Ishikawa (cell line): ENCODE measurements at regions not wholly inside any gene's neighbourhood (a gene's known extent, or its start where the extent isn't known, plus 50 kb on each side); places are given as distances from the start of the nearest gene placed in this dataset.
A peak's percentile ranks its signal among the peaks of the same experiment; 100 is the strongest.

ENCODE experiments used
- CEBPB ChIP-seq: IDR thresholded peaks from 2 replicates; pipeline ENCODE4 v1.6.1; 2012
- CREB1 ChIP-seq: IDR thresholded peaks from 2 replicates; pipeline ENCODE4 v1.6.1; 2012; ENCODE audit warnings: low read depth
- EGR1 ChIP-seq: IDR thresholded peaks from 2 replicates; pipeline ENCODE4 v1.6.1; 2012
- EP300 ChIP-seq: IDR thresholded peaks from 2 replicates; pipeline ENCODE4 v1.6.1; 2012; ENCODE audit warnings: borderline replicate concordance
- FOXM1 ChIP-seq: IDR thresholded peaks from 2 replicates; pipeline ENCODE4 v1.6.1; 2012; ENCODE audit warnings: low read depth, borderline replicate concordance
- MAX ChIP-seq: IDR thresholded peaks from 2 replicates; pipeline ENCODE4 v1.6.1; 2012
- NFIC ChIP-seq: IDR thresholded peaks from 2 replicates; pipeline ENCODE4 v1.6.1; 2012
- RAD21 ChIP-seq: IDR thresholded peaks from 2 replicates; pipeline ENCODE4 v1.6.1; 2012; ENCODE audit warnings: low read depth
- REST ChIP-seq: IDR thresholded peaks from 2 replicates; pipeline ENCODE4 v1.6.1; 2012; ENCODE audit warnings: low read depth, mild to moderate bottlenecking
- TAF1 ChIP-seq: IDR thresholded peaks from 2 replicates; pipeline ENCODE4 v1.6.1; 2012; ENCODE audit warnings: low read depth, mild to moderate bottlenecking
- TCF12 ChIP-seq: IDR thresholded peaks from 2 replicates; pipeline ENCODE4 v1.6.1; 2012; ENCODE audit warnings: low read depth
- TEAD4 ChIP-seq: IDR thresholded peaks from 2 replicates; pipeline ENCODE4 v1.6.1; 2012
- USF1 ChIP-seq: IDR thresholded peaks from 2 replicates; pipeline ENCODE4 v1.6.1; 2012
- YY1 ChIP-seq: IDR thresholded peaks from 2 replicates; pipeline ENCODE4 v1.6.1; 2012; ENCODE audit warnings: low read depth
- ZBTB7A ChIP-seq: IDR thresholded peaks from 2 replicates; pipeline ENCODE4 v1.6.1; 2012; ENCODE audit warnings: low read depth

- TF ChIP-seq REST = no peak
- TF ChIP-seq TEAD4 = no peak
- TF ChIP-seq USF1 = no peak
- TF ChIP-seq FOXM1 = no peak
Observed at GRCh38 chr4:170721812-170722373, 632.1 kb upstream of the AADAT start.

GRCh38 chr4:170716868-170717267 is 627.1 kb upstream of the AADAT start:
- no peak for TF ChIP-seq EGR1
- TF ChIP-seq TAF1 = no peak
- no peak for TF ChIP-seq FOXM1
- no peak for TF ChIP-seq MAX
- no peak for TF ChIP-seq CEBPB
- peak; percentile 20; the same call in 1 of the 2 replicates for TF ChIP-seq RAD21

- TF ChIP-seq RAD21 (no peak), EGR1 (no peak), TAF1 (no peak), CREB1 (no peak), NFIC (no peak), USF1 (no peak), TCF12 (no peak), EP300 (no peak), REST (no peak), TEAD4 (no peak), ZBTB7A (no peak)
Observed at GRCh38 chr4:170705907-170706306, 616.2 kb upstream of the AADAT start.

GRCh38 chr4:170700064-170700463 is 610.3 kb upstream of the AADAT start:
- no peak for TF ChIP-seq CEBPB
- TF ChIP-seq EP300 = no peak

GRCh38 chr4:170698334-170698733 is 608.6 kb upstream of the AADAT start:
- TF ChIP-seq ZBTB7A (no peak), YY1 (no peak), CEBPB (no peak), FOXM1 (no peak), RAD21 (no peak), EP300 (no peak), TAF1 (no peak), MAX (no peak), CREB1 (no peak), USF1 (no peak)

- TF ChIP-seq NFIC = no peak
- TF ChIP-seq YY1 = no peak
- no peak for TF ChIP-seq CEBPB
- TF ChIP-seq TAF1 = no peak
- no peak for TF ChIP-seq REST
- TF ChIP-seq EGR1 = no peak
- TF ChIP-seq MAX = no peak
- TF ChIP-seq TCF12 = no peak
- TF ChIP-seq TEAD4 = no peak
- TF ChIP-seq ZBTB7A = no peak
- TF ChIP-seq USF1 = no peak
- TF ChIP-seq EP300 = no peak
- no peak for TF ChIP-seq FOXM1
- no peak for TF ChIP-seq RAD21
- TF ChIP-seq CREB1 = no peak
Observed at GRCh38 chr4:170697845-170698244, 608.1 kb upstream of the AADAT start.
